ENCODE measurements at regions not wholly inside any gene's neighbourhood (a gene's known extent, or its start where the extent isn't known, plus 50 kb on each side); places are given as distances from the start of the nearest gene placed in this dataset.

DNA sequence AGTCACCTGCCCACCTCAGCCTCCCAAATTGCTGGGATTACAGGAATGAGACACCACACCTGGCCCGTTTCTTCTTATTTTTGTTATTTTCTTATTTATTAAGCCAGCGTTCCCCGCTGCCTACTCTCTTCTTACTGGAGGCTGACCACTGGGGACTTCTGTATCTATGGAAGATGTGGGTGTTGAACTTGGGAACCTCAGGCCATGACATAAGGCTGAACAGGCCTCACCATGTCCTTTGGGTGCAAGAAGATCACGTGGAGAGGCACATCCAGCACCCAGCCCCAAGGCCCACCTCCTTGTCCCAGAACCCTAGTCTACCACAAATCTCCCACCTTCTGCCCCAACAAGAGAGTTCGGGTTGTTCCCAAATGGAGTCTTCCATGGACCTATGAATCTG lies 59.4 kb upstream of the NEK6 start:
- TF ChIP-seq CTCF (IDR thresholded peaks at IDR 0.05; ENCODE audit: low read depth, low read length): no peak
- Histone ChIP-seq H3K4me3 (ENCODE audit: low read depth, low read length) (no peak overlapping the region), H3K27ac (no peak overlapping the region), H3K27me3 (ENCODE audit: insufficient read depth, low read depth, severe bottlenecking) (no peaks in the 10 kb centered on the region), H3K9me3 (ENCODE audit: severe bottlenecking) (peaks cover 13% of the 10 kb centered on the region), H3K36me3 (no peaks in the 10 kb centered on the region)
- no peak for DNase-seq

DNA sequence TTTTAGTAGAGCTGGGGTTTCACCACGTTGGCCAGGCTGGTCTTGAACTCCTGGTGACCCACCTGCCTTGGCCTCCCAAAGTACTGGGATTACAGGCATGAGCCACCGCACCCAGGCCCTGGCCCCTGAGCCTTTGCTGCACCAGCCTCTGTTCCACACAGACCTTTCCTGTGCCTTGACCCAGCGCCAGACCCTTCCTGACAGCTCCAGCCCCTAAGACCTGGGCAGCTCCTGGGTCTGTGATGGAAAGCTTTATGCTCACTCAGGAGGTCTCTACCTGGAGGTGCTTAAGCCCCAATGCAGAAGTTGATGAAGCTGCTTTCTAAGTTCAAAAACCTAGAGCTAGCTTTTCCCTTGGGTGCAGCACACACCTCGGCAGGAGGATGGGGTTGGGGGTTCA lies 58.8 kb upstream of the NEK6 start:
- H3K27me3 ChIP-seq (ENCODE audit: insufficient read depth, low read depth, severe bottlenecking): no peaks in the 10 kb centered on the region
- no peaks in the 10 kb centered on the region for H3K36me3 ChIP-seq
- DNase-seq: no peak
- no peak overlapping the region for H3K27ac ChIP-seq
- peaks cover 13% of the 10 kb centered on the region for H3K9me3 ChIP-seq (ENCODE audit: severe bottlenecking)
- no peak overlapping the region for H3K4me3 ChIP-seq (ENCODE audit: low read depth, low read length)
- TF ChIP-seq CTCF (IDR thresholded peaks at IDR 0.05; ENCODE audit: low read depth, low read length): no peak

GRCh38 chr9:124199474-124199873 lies 58.3 kb upstream of the NEK6 start:
- no peak overlapping the region for H3K27ac ChIP-seq
- TF ChIP-seq CTCF (IDR thresholded peaks at IDR 0.05; ENCODE audit: low read depth, low read length): no peak
- H3K4me3 ChIP-seq (ENCODE audit: low read depth, low read length): no peak overlapping the region
- no peak for DNase-seq
- H3K9me3 ChIP-seq (ENCODE audit: severe bottlenecking): peaks cover 10% of the 10 kb centered on the region
- H3K27me3 ChIP-seq (ENCODE audit: insufficient read depth, low read depth, severe bottlenecking): no peaks in the 10 kb centered on the region
- no peaks in the 10 kb centered on the region for H3K36me3 ChIP-seq

DNA sequence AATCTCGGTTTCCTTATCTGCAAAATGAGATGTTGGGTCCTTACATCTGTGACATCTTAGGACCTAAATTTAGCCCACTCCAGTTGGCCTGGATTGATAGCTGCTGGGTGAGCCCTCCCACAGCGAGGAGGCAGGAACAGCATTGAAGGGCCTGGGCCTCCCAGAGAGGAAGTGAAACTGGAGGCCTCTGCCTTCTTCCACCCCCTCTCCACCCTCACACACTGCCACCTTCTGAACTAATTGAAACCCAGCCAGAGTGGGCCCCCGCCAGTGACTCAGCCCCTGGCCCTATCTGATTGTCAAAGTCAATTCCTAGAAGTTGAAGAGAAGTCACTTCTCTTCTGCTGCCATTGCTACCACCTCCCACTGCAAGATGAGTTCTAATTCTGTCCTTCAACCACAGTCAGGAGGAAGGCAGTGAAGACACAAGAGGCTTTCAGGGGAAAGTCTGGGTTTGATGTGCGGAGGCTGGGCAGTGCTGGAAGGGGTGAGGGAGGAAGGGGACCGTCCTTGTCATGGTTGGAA lies 55.2 kb upstream of the NEK6 start:
- no peak for DNase-seq
- no peak for TF ChIP-seq CTCF (IDR thresholded peaks at IDR 0.05; ENCODE audit: low read depth, low read length)
- H3K36me3 ChIP-seq: no peaks in the 10 kb centered on the region
- H3K4me3 ChIP-seq (ENCODE audit: low read depth, low read length): no peak overlapping the region
- H3K27me3 ChIP-seq (ENCODE audit: insufficient read depth, low read depth, severe bottlenecking): no peaks in the 10 kb centered on the region
- no peak overlapping the region for H3K27ac ChIP-seq
- H3K9me3 ChIP-seq (ENCODE audit: severe bottlenecking): peaks cover 11% of the 10 kb centered on the region

DNA sequence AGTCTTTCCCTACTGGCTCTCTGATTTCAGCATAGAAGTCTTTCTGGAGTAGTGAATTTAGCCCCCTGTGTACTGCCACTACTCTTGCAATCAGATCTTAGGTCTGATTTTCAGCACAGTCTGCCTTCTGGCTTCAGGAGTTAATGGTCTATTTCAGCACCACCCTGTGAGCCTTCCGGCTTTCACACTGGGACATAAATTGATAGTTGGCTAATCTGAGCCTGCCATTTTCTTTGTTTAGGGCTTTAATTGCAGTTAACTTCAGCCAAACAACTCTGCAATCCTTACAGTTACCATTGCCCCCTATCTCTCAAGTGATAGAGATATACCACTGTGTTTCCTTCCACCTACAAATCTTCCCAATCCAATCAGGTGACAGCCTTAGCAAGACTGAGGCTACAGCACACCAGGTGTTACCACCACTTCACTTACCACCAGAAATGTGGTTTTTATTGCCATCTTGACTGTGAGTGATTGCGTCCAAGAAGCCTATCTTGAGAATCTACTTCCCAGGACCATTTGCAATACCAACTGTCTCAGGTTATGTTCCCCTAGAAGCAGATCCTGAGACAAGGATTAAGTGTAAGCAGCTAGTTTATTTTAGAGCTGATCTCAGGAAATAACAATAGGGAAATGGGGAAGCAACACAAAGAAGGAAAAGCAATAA lies 51.9 kb upstream of the NEK6 start:
- H3K27me3 ChIP-seq (ENCODE audit: insufficient read depth, low read depth, severe bottlenecking): no peaks in the 10 kb centered on the region
- no peak for TF ChIP-seq CTCF (IDR thresholded peaks at IDR 0.05; ENCODE audit: low read depth, low read length)
- no peaks in the 10 kb centered on the region for H3K36me3 ChIP-seq
- DNase-seq: no peak
- H3K27ac ChIP-seq: no peak overlapping the region
- H3K9me3 ChIP-seq (ENCODE audit: severe bottlenecking): peaks cover 11% of the 10 kb centered on the region
- H3K4me3 ChIP-seq (ENCODE audit: low read depth, low read length): no peak overlapping the region

DNA sequence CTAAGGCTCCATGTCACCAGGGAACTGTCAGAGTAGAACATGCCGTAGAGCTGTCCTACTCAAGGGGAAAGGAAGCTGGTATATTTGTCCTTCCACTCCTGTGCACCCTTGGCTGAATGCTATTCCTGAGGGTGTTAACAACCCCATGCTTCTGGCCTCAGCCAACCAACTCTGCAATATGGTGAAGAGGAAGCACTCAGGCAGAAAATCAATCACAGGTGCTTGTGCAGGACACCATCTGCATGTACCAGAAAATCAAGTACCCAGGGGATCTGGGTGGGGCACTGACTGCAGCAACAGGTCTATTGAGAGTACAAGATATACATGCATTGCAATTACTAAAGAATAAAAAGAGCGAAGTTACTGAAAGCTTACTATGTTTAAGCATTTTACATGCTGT lies 51.4 kb upstream of the NEK6 start:
- H3K27ac ChIP-seq: no peak overlapping the region
- no peak for TF ChIP-seq CTCF (IDR thresholded peaks at IDR 0.05; ENCODE audit: low read depth, low read length)
- H3K4me3 ChIP-seq (ENCODE audit: low read depth, low read length): no peak overlapping the region
- no peak for DNase-seq
- peaks cover 11% of the 10 kb centered on the region for H3K9me3 ChIP-seq (ENCODE audit: severe bottlenecking)
- no peaks in the 10 kb centered on the region for H3K36me3 ChIP-seq
- H3K27me3 ChIP-seq (ENCODE audit: insufficient read depth, low read depth, severe bottlenecking): no peaks in the 10 kb centered on the region
